ENCODE measurements at regions not wholly inside any gene's neighbourhood (a gene's known extent, or its start where the extent isn't known, plus 50 kb on each side); places are given as distances from the start of the nearest gene placed in this dataset.

- Histone ChIP-seq H3K79me2 (replicated peaks; ENCODE audit: insufficient read depth, low read length) (no peaks in the 10 kb centered on the region), H4K20me1 (ENCODE audit: insufficient read depth) (no peaks in the 10 kb centered on the region), H3K27ac (ENCODE audit: low read length) (no peak overlapping the region), H3K9me3 (ENCODE audit: low read length) (no peaks in the 10 kb centered on the region), H3K27me3 (ENCODE audit: insufficient read depth, low read depth, low read length) (no peaks in the 10 kb centered on the region), H3F3A (ENCODE audit: insufficient read depth, low read length, poor library complexity, severe bottlenecking) (no peaks in the 10 kb centered on the region), H3K9ac (ENCODE audit: low read length) (no peak overlapping the region), H3K9me2 (ENCODE audit: insufficient read depth, low read length) (no peaks in the 10 kb centered on the region), H3K4me3 (ENCODE audit: low read length) (no peak overlapping the region), H3K36me3 (ENCODE audit: insufficient read depth, low read length) (no peaks in the 10 kb centered on the region), H3K4me2 (ENCODE audit: low read length) (no peak overlapping the region), H2AFZ (ENCODE audit: low read depth, low read length) (no peak overlapping the region)
- TF ChIP-seq MXI1 (conservative IDR thresholded peaks at IDR 0.05; ENCODE audit: poor library complexity, severe bottlenecking) (no peak), CTCF (IDR thresholded peaks at IDR 0.05; ENCODE audit: poor library complexity, severe bottlenecking) (no peak), REST (IDR thresholded peaks at IDR 0.05; ENCODE audit: borderline replicate concordance) (no peak), TAF1 (IDR thresholded peaks at IDR 0.05; ENCODE audit: low read depth) (no peak), RAD21 (conservative IDR thresholded peaks at IDR 0.05) (no peak), EP300 (conservative IDR thresholded peaks at IDR 0.05; ENCODE audit: poor library complexity, severe bottlenecking) (no peak), EZH2 (IDR thresholded peaks at IDR 0.05; ENCODE audit: borderline replicate concordance, insufficient read depth, low read length, poor library complexity, severe bottlenecking) (no peak), SMC3 (conservative IDR thresholded peaks at IDR 0.05; ENCODE audit: poor library complexity) (no peak), POLR2AphosphoS5 (IDR thresholded peaks at IDR 0.05) (no peak)
Measured at GRCh38 chr1:234989479-234990327, 138.9 kb downstream of the TOMM20 start.

- Histone ChIP-seq H3K4me3 (ENCODE audit: low read length) (no peak overlapping the region), H3F3A (ENCODE audit: insufficient read depth, low read length, poor library complexity, severe bottlenecking) (no peaks in the 10 kb centered on the region), H3K36me3 (ENCODE audit: insufficient read depth, low read length) (no peaks in the 10 kb centered on the region), H3K27ac (ENCODE audit: low read length) (no peak overlapping the region), H3K9ac (ENCODE audit: low read length) (no peak overlapping the region), H3K4me2 (ENCODE audit: low read length) (no peak overlapping the region), H4K20me1 (ENCODE audit: insufficient read depth) (no peaks in the 10 kb centered on the region), H3K79me2 (replicated peaks; ENCODE audit: insufficient read depth, low read length) (no peaks in the 10 kb centered on the region), H3K27me3 (ENCODE audit: insufficient read depth, low read depth, low read length) (no peaks in the 10 kb centered on the region), H3K9me3 (ENCODE audit: low read length) (no peaks in the 10 kb centered on the region), H3K9me2 (ENCODE audit: insufficient read depth, low read length) (no peaks in the 10 kb centered on the region), H2AFZ (ENCODE audit: low read depth, low read length) (no peak overlapping the region)
- no peak for TF ChIP-seq EP300 (conservative IDR thresholded peaks at IDR 0.05; ENCODE audit: poor library complexity, severe bottlenecking)
- TF ChIP-seq RAD21 (conservative IDR thresholded peaks at IDR 0.05), result no peak
- TF ChIP-seq CTCF (IDR thresholded peaks at IDR 0.05; ENCODE audit: poor library complexity, severe bottlenecking), result no peak
- TF ChIP-seq EZH2 (IDR thresholded peaks at IDR 0.05; ENCODE audit: borderline replicate concordance, insufficient read depth, low read length, poor library complexity, severe bottlenecking), result no peak
- no peak for TF ChIP-seq MXI1 (conservative IDR thresholded peaks at IDR 0.05; ENCODE audit: poor library complexity, severe bottlenecking)
- TF ChIP-seq SMC3 (conservative IDR thresholded peaks at IDR 0.05; ENCODE audit: poor library complexity), result no peak
- TF ChIP-seq REST (IDR thresholded peaks at IDR 0.05; ENCODE audit: borderline replicate concordance), result no peak
- TF ChIP-seq TAF1 (IDR thresholded peaks at IDR 0.05; ENCODE audit: low read depth), result no peak
- no peak for TF ChIP-seq POLR2AphosphoS5 (IDR thresholded peaks at IDR 0.05)
Measured at GRCh38 chr1:234989019-234989418, 139.6 kb downstream of the TOMM20 start.

Data from neural cell (in vitro differentiated cells).